ENCODE measurements at regions not wholly inside any gene's neighbourhood (a gene's known extent, or its start where the extent isn't known, plus 50 kb on each side); places are given as distances from the start of the nearest gene placed in this dataset.

- no peaks in the 10 kb centered on the region for H3K27me3 ChIP-seq
- no peaks in the 10 kb centered on the region for H3K36me3 ChIP-seq
- no peaks in the 10 kb centered on the region for H3K9me3 ChIP-seq
- no peak for DNase-seq
- H3K4me3 ChIP-seq = no peak overlapping the region
Observed at GRCh38 chr4:149870008-149870407, 54.4 kb upstream of the IQCM start.

DNA sequence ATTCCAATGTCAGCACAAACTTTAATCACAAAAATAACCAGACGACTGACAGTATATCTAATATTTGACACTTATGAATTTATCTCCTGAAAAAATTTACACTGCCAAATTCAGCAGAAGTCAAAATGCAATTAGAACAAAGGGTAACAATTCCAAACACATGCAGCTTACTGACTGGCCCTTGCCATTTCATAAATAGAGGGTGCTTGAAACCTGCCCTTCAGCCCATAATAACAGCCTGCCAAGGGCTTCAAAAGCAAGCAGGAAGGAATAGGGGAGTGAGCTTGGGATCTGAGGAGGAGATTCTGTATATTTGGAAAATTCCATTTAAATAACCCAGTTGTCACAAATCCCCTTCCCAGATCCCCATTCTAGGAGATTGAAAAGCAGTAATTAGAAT lies 66.1 kb upstream of the IQCM start:
- no peak for DNase-seq
- no peaks in the 10 kb centered on the region for H3K27me3 ChIP-seq
- no peak overlapping the region for H3K4me3 ChIP-seq
- H3K9me3 ChIP-seq = no peaks in the 10 kb centered on the region
- H3K36me3 ChIP-seq = no peaks in the 10 kb centered on the region

DNA sequence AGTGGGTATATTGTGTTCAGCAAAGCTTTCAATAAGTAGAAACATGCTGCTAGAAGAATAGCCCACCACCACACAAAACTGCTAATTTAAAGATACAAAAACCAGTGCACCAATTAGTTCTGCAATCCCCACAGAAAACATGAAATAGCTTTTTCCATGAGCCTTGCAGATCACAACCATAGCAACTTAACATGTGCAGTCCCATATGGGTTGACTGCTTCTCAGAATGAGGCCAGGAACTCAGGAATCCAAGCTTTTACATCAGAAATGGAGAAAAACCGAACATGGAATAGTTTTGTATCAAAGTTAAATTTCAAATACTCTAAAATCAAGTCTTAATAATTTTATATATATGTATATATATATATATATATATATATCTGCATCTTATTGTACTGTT lies 66.6 kb upstream of the IQCM start:
- no peak for DNase-seq
- H3K27me3 ChIP-seq = no peaks in the 10 kb centered on the region

GRCh38 chr4:149884046-149884445 lies 68.4 kb upstream of the IQCM start:
- H3K4me3 ChIP-seq = no peak overlapping the region
- DNase-seq = peak; percentile 58
- no peaks in the 10 kb centered on the region for H3K27me3 ChIP-seq
- H3K36me3 ChIP-seq = no peaks in the 10 kb centered on the region
- H3K9me3 ChIP-seq = no peaks in the 10 kb centered on the region

More for the DNA sequence above, 66.6 kb upstream of the IQCM start:
- no peak overlapping the region for H3K4me3 ChIP-seq
- H3K36me3 ChIP-seq = no peaks in the 10 kb centered on the region
- H3K9me3 ChIP-seq = no peaks in the 10 kb centered on the region

DNA sequence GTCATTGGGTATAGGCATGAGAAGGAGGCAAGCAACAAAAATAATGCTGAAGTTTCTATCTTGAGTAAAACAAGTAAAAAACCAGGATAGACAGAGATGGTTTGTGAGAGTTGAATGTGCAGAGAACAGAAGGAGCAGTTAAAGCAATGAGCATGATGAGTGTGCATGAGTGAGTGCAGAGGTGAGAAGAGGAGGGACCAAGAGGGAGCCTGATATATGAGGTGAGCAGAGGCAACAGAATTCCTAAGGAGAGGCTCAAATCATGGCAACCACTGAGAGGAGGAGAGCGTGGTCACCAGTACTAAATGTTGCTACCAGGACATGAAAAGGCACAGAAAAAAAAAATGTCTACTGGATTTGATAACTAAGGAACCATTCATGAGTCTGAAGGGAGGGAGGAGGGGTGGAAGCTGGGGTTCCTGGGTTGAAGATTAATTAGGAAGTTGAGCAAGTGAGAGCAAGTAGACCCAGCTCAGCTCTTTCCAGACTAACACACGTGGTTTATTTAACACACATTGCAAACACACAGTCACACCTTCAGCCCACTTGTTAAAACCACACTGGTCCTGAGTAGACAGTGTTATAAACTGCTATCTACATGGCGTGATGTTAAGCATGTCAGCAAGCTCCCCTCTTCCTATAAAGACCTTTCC lies 69.0 kb upstream of the IQCM start:
- H3K36me3 ChIP-seq = no peaks in the 10 kb centered on the region
- DNase-seq = no peak
- no peaks in the 10 kb centered on the region for H3K27me3 ChIP-seq
- H3K4me3 ChIP-seq = no peak overlapping the region
- H3K9me3 ChIP-seq = no peaks in the 10 kb centered on the region

GRCh38 chr4:149885896-149886295 lies 70.3 kb upstream of the IQCM start:
- Histone ChIP-seq H3K36me3 (no peaks in the 10 kb centered on the region), H3K27me3 (no peaks in the 10 kb centered on the region), H3K4me3 (no peak overlapping the region), H3K9me3 (no peaks in the 10 kb centered on the region)
- no peak for DNase-seq

GRCh38 chr4:149886786-149887490 lies 71.3 kb upstream of the IQCM start:
- no peak overlapping the region for H3K4me3 ChIP-seq
- no peaks in the 10 kb centered on the region for H3K36me3 ChIP-seq
- no peak for DNase-seq
- H3K27me3 ChIP-seq = no peaks in the 10 kb centered on the region
- no peaks in the 10 kb centered on the region for H3K9me3 ChIP-seq

- DNase-seq = no peak
- no peak overlapping the region for H3K4me3 ChIP-seq
- H3K36me3 ChIP-seq = no peaks in the 10 kb centered on the region
- no peaks in the 10 kb centered on the region for H3K27me3 ChIP-seq
- H3K9me3 ChIP-seq = no peaks in the 10 kb centered on the region
Observed at GRCh38 chr4:149889991-149890390, 74.3 kb upstream of the IQCM start.

DNA sequence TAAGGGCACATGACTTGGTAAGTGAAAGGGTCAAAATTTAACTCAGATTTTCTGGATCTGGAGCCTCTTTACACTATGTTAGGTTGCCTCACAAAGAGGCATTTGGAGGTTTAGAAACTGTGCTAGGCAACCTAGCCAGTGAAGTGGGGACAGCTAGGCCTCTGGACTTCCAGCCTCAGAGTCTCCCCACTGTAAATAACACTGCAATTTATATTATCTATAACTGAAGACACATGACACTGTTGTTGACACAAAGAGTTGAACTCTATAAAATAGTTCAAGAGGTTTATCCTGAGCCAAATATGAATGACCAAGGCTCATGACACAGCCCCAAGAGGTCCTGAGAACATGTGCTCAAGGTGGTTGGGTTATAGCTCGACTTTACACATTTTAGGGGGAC lies 74.9 kb upstream of the IQCM start:
- Histone ChIP-seq H3K27me3 (no peaks in the 10 kb centered on the region), H3K36me3 (no peaks in the 10 kb centered on the region), H3K9me3 (no peaks in the 10 kb centered on the region), H3K4me3 (no peak overlapping the region)
- DNase-seq = no peak

DNA sequence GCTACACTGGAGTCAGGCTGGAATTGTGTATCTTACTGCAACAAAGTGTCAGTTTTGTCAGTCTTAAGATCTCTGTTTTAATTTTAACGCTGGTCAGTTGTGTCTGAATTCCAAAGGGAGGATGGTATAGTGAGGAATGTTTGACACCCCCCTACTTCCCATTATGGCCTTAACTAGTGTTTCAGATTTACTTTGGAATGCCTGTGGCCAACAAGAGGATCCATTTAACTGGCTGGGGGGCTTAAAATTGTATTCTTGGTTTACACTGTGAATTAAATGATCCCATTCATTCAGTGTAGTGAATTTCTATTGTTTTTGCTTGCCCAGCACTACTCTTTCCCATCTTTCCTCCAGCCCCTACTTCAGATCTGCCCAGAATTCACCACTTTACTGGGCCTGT lies 75.8 kb upstream of the IQCM start:
- DNase-seq = no peak
- no peaks in the 10 kb centered on the region for H3K27me3 ChIP-seq

DNA sequence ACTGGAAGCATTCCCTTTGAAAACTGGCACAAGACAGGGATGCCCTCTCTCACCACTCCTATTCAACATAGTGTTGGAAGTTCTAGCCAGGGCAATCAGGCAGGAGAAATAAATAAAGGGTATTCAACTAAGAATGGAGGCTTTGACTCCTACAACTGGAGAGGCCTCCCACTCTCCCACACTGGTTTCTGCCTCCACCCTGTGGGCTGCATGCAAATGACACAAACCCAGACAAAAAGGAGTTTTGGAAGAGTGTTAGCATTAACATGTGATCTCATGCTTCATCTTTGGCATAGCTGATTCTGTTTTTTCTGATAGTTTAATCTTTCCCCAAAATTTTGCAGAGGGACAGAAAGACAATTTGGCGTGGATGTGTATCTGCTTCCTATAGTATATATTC lies 80.8 kb upstream of the IQCM start:
- no peaks in the 10 kb centered on the region for H3K36me3 ChIP-seq
- no peaks in the 10 kb centered on the region for H3K27me3 ChIP-seq
- DNase-seq = peak; percentile 37
- H3K9me3 ChIP-seq = no peaks in the 10 kb centered on the region
- H3K4me3 ChIP-seq = no peak overlapping the region

More for the DNA sequence above, 75.8 kb upstream of the IQCM start:
- no peaks in the 10 kb centered on the region for H3K9me3 ChIP-seq
- H3K4me3 ChIP-seq = no peak overlapping the region
- H3K36me3 ChIP-seq = no peaks in the 10 kb centered on the region

GRCh38 chr4:149897783-149898182 lies 82.1 kb upstream of the IQCM start:
- no peaks in the 10 kb centered on the region for H3K36me3 ChIP-seq
- DNase-seq = no peak
- no peaks in the 10 kb centered on the region for H3K27me3 ChIP-seq
- no peak overlapping the region for H3K4me3 ChIP-seq
- H3K9me3 ChIP-seq = no peaks in the 10 kb centered on the region

DNA sequence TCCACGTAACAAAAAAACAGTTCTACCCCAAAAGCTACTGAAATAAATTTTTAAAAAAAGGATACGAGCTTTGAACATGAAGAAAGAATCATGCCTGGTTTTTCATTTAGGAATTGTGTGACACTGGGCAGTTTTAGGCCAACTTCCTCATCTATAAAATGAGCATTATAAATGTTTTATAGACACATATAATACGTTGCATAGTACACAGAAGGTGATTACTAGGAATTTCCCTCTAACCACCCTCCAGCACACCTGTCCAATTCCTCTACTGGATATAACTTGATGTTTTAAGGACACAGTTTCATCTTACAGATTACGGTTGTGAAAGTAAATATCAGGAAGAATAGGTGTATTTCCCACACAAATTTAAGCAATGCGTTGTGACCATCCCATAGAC lies 85.5 kb upstream of the IQCM start:
- H3K9me3 ChIP-seq = no peaks in the 10 kb centered on the region
- DNase-seq = no peak
- no peak overlapping the region for H3K4me3 ChIP-seq
- H3K27me3 ChIP-seq = no peaks in the 10 kb centered on the region
- no peaks in the 10 kb centered on the region for H3K36me3 ChIP-seq

GRCh38 chr4:149902242-149902641 lies 86.6 kb upstream of the IQCM start:
- H3K4me3 ChIP-seq = no peak overlapping the region
- H3K9me3 ChIP-seq = no peaks in the 10 kb centered on the region
- no peak for DNase-seq
- H3K36me3 ChIP-seq = no peaks in the 10 kb centered on the region
- H3K27me3 ChIP-seq = no peaks in the 10 kb centered on the region

- H3K9me3 ChIP-seq = no peaks in the 10 kb centered on the region
- no peaks in the 10 kb centered on the region for H3K36me3 ChIP-seq
- no peaks in the 10 kb centered on the region for H3K27me3 ChIP-seq
- H3K4me3 ChIP-seq = no peak overlapping the region
- DNase-seq = no peak
Observed at GRCh38 chr4:149910177-149910576, 94.5 kb upstream of the IQCM start.

DNA sequence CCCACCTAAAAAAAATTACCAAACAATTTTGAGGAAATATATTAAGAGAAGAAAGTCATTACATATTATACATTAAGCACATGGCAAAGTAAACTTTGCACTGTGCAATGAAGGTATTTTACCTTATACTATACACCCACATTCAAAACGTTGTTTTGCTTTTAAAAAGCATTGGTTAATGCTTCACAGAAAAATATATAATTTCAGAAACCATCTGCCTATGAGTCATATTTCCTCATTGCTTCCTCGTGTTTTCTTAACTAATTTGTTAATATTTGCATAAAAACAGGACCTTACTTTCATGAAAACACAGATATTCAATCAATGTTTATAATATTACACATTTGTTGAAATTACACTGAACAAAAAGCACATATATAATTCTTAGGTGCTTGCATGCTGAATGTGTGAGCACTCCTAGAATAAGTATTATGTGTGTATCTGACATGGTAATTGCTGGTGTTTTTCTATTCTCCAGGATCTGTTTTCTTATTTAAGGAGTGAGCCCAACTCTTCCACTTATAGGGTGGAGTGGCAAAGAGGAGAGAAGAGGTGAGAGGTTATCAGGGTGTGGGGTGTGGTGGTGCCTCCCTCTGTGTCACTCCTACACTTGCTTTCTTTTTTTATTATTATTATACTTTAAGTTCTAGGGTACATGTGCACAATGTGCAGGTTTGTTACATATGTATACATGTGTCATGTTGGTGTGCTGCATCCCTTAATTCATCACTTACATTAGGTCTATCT lies 95.1 kb upstream of the IQCM start:
- Histone ChIP-seq H3K4me3 (no peak overlapping the region), H3K27me3 (no peaks in the 10 kb centered on the region), H3K36me3 (no peaks in the 10 kb centered on the region), H3K9me3 (no peaks in the 10 kb centered on the region)
- no peak for DNase-seq

DNA sequence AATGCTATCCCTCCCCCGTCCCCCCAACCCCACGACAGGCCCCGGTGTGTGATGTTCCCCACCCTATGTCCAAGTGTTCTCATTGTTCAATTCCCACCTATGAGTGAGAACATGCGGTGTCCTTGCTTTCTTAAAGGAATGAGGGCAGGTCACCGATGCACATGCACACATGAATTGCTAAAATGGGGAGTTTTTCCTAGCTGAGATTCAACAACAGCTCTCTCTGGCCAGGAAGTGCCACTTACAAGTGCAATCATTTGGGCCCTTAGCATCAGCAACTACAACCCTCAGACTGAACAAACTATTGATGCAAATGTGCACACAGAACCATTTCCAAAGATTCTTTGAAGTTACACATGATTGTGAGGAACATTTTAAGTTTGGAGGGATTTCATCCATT lies 95.7 kb upstream of the IQCM start:
- Histone ChIP-seq H3K9me3 (no peaks in the 10 kb centered on the region), H3K27me3 (no peaks in the 10 kb centered on the region), H3K4me3 (no peak overlapping the region), H3K36me3 (no peaks in the 10 kb centered on the region)
- no peak for DNase-seq

GRCh38 chr4:149912000-149912399 lies 96.4 kb upstream of the IQCM start:
- no peak for DNase-seq
- no peaks in the 10 kb centered on the region for H3K27me3 ChIP-seq
- no peaks in the 10 kb centered on the region for H3K9me3 ChIP-seq
- H3K36me3 ChIP-seq = no peaks in the 10 kb centered on the region
- H3K4me3 ChIP-seq = no peak overlapping the region

All from MG63 (cell line).